ENCODE measurements at regions not wholly inside any gene's neighbourhood (a gene's known extent, or its start where the extent isn't known, plus 50 kb on each side); places are given as distances from the start of the nearest gene placed in this dataset.

GRCh38 chr6:19781269-19781668, 55.9 kb upstream of the ID4 start:
- DNase-seq, result no peak

GRCh38 chr6:19782588-19782987, 54.6 kb upstream of the ID4 start:
- DNase-seq, result no peak

All from islet precursor cell (in vitro differentiated cells).